ENCODE measurements at regions not wholly inside any gene's neighbourhood (a gene's known extent, or its start where the extent isn't known, plus 50 kb on each side); places are given as distances from the start of the nearest gene placed in this dataset.
"Not testable (repeated sequence)": the region's sequence is repeated elsewhere in the genome, so short reads cannot be mapped to it uniquely, and the experiment has no call there.

- Histone ChIP-seq H3K4me3 (no peak overlapping the region), H3K9me3 (replicated peaks) (peaks cover 23% of the 10 kb centered on the region), H3K27ac (no peak overlapping the region), H3K27me3 (replicated peaks) (no peaks in the 10 kb centered on the region), H3K4me1 (replicated peaks) (no peaks in the 10 kb centered on the region), H3K36me3 (no peaks in the 10 kb centered on the region)
- DNase-seq (ENCODE audit: low read depth in 1 of 2, low spot score in 2 of 2), result peak in 1 of 2 experiments; percentile 31
Observed at GRCh38 chr6:170087941-170088581, 202.8 kb downstream of the DLL1 start.

GRCh38 chr6:170087421-170087780 lies 203.5 kb downstream of the DLL1 start:
- not testable (repeated sequence) for H3K4me1 ChIP-seq (replicated peaks); H3K36me3 ChIP-seq; H3K4me3 ChIP-seq; H3K27ac ChIP-seq; H3K27me3 ChIP-seq (replicated peaks)
- DNase-seq (ENCODE audit: low read depth in 1 of 2, low spot score in 2 of 2), result peak in 1 of 2 experiments; percentile 30
- peaks cover 23% of the 10 kb centered on the region for H3K9me3 ChIP-seq (replicated peaks)

DNA sequence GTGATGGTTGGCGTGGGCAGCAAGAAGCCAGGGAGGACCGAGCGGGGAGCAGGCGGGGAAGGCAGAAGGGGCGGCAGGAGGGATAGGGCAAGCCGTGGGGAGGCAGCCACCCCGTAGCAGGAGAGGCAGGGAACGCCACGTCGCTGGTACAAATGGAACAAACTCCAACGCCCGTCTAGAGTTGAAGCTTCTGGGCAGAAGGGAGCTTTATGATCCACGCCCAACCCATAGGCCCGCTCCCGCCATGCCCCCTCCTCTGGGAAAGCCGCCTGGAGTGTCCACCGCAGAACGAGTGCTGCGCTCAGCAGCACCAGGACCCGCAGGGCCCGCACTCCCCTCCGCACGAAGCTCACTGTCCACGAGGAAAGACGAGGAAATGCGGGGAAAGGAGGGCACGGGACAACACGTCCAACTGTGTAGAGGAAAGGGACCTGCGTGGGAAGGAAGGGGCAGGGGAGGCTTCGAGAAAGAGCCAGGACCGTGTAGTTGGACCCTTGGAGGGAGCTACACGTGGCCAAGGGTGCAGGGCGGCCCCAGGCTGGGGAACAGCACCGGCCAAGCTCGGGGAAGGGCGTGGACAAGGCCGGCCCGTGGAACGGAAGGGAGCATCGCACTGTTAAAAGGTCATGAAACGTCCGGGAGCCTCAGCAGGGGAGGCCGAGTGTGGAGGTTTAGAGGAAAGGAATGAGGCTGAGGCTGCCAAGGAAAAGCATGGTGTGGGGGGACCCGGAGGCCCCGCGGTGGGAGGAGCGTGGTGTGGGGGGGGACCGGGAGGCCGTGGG lies 204.0 kb downstream of the DLL1 start:
- no peaks in the 10 kb centered on the region for H3K4me1 ChIP-seq (replicated peaks)
- peaks cover 23% of the 10 kb centered on the region for H3K9me3 ChIP-seq (replicated peaks)
- H3K27ac ChIP-seq, result no peak overlapping the region
- H3K36me3 ChIP-seq, result no peaks in the 10 kb centered on the region
- H3K4me3 ChIP-seq, result no peak overlapping the region
- H3K27me3 ChIP-seq (replicated peaks), result no peaks in the 10 kb centered on the region
- DNase-seq (ENCODE audit: low read depth in 1 of 2, low spot score in 2 of 2), result peak in 1 of 2 experiments; percentile 28

DNA sequence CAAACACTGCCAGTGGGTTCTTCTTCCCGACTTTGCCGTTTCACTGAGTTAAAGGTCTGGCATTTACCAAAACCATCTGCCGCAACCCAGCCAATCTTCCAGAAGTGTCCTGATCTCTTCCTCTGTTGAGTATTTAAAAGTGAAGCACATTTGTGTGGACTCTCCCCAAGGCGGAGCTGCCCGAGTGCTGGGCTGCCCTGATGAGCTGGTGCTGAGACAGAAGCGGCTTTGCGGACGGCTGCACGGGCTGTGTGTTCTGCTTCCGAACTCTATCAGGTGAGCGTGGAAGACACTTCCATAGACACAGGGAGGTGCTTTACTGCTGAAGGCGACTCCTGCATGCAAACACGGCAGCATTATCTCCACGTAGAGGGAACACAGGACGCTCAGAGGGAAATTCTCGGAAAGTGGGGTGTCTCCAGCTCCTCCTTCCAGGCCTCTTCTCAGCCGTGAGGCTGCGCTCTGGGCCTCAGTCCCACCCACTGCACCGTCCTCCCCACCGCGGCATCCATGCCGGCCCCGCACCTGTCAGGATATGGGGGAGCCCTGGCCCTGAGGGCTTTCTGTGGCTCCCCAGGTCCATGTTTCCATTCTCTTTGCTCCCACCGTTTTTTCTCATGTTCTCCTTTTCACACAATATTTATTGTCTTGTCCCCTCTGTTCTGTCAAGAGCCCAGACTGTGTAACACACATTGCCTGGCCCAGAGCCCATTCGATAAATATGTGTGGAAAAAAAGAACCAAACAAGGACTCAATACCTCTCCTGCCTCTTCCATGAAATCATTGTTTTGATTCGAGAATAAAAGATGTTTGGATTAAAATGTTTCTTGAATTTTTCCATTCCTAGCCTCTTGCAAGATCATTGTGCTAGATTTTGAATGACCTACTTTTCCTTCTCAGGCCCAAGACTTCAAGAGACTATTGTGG lies 205.1 kb downstream of the DLL1 start:
- H3K9me3 ChIP-seq (replicated peaks), result peaks cover 26% of the 10 kb centered on the region
- no peaks in the 10 kb centered on the region for H3K36me3 ChIP-seq
- no peak overlapping the region for H3K27ac ChIP-seq
- H3K27me3 ChIP-seq (replicated peaks), result no peaks in the 10 kb centered on the region
- H3K4me1 ChIP-seq (replicated peaks), result no peaks in the 10 kb centered on the region
- H3K4me3 ChIP-seq, result no peak overlapping the region
- peak in 1 of 2 experiments; percentile 27 for DNase-seq (ENCODE audit: low read depth in 1 of 2, low spot score in 2 of 2)

DNA sequence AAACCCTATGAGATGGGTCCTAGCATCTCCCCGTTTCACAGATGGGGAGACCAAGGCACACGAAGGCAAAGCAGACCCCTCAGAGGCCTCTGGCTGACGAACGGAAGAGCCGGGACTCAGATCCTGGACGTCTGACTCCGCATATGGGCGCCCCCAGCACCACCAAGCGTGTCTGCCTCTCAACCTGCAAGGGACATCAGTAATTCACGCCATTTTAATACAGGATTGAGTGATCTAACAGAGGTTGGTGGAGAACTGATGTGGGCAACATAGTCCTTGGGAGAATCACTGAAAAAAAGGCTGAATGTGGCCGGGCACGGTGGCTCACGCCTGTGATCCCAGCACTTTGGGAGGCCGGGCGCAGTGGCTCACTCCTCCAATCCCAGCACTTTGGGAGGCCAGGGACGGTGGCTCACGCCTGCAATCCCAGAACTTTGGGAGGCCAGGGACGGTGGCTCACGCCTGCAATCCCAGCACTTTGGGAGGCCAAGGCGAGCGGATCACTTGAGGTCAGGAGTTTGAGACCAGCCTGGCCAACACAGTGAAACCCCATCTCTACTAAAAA lies 206.6 kb downstream of the DLL1 start:
- Histone ChIP-seq H3K27ac (no peak overlapping the region), H3K27me3 (replicated peaks) (no peaks in the 10 kb centered on the region), H3K4me3 (no peak overlapping the region), H3K9me3 (replicated peaks) (peaks cover 25% of the 10 kb centered on the region), H3K4me1 (replicated peaks) (no peaks in the 10 kb centered on the region), H3K36me3 (no peaks in the 10 kb centered on the region)
- no peak for DNase-seq (ENCODE audit: low read depth in 1 of 2, low spot score in 2 of 2)

- H3K36me3 ChIP-seq, result no peaks in the 10 kb centered on the region
- no peak overlapping the region for H3K4me3 ChIP-seq
- H3K27ac ChIP-seq, result no peak overlapping the region
- H3K9me3 ChIP-seq (replicated peaks), result peaks cover 22% of the 10 kb centered on the region
- H3K4me1 ChIP-seq (replicated peaks), result no peaks in the 10 kb centered on the region
- peak in 1 of 2 experiments; percentile 30 for DNase-seq (ENCODE audit: low read depth in 1 of 2, low spot score in 2 of 2)
- H3K27me3 ChIP-seq (replicated peaks), result no peaks in the 10 kb centered on the region
Observed at GRCh38 chr6:170083236-170084051, 207.4 kb downstream of the DLL1 start.

DNA sequence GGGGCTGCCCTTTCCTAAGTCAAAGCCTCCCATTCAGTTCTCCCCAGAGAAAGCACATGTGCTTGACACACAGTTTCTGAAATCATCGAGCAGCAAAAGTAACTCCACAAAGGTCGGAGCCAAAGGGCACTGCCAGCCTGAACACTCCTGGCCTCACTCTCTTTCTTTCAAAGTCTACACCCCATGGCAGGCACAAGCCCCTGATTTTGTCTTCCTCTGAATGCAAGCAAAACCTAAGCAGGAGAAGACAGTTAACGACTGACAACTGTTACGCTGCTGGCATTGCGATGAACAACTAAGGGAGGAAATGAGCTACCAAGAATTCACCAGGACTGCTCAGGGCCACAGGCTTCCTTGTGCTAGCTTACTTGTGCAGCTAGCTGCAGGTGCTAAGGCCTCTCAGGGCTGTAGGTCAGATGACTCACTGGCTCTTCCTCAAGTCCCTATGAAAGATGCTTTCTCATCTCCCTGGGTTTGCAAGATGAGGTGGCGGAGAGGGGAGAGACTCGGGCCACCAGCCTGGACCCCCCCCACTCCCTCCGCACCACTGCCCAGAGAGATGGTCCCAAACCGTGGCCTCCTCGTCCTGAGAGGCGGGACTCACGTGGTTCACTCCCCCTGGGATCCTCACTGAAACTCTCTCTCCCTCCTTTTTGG lies 208.2 kb downstream of the DLL1 start:
- no peak overlapping the region for H3K4me3 ChIP-seq
- H3K27me3 ChIP-seq (replicated peaks), result no peaks in the 10 kb centered on the region
- no peak overlapping the region for H3K27ac ChIP-seq
- H3K9me3 ChIP-seq (replicated peaks), result peaks cover 24% of the 10 kb centered on the region
- H3K36me3 ChIP-seq, result no peaks in the 10 kb centered on the region
- H3K4me1 ChIP-seq (replicated peaks), result no peaks in the 10 kb centered on the region
- DNase-seq (ENCODE audit: low read depth in 1 of 2, low spot score in 2 of 2), result no peak

GRCh38 chr6:170082067-170082466 lies 208.8 kb downstream of the DLL1 start:
- Histone ChIP-seq H3K27ac (no peak overlapping the region), H3K4me3 (no peak overlapping the region), H3K27me3 (replicated peaks) (no peaks in the 10 kb centered on the region), H3K4me1 (replicated peaks) (no peaks in the 10 kb centered on the region), H3K36me3 (no peaks in the 10 kb centered on the region), H3K9me3 (replicated peaks) (peaks cover 24% of the 10 kb centered on the region)
- DNase-seq (ENCODE audit: low read depth in 1 of 2, low spot score in 2 of 2), result peak in 1 of 2 experiments; percentile 32

DNA sequence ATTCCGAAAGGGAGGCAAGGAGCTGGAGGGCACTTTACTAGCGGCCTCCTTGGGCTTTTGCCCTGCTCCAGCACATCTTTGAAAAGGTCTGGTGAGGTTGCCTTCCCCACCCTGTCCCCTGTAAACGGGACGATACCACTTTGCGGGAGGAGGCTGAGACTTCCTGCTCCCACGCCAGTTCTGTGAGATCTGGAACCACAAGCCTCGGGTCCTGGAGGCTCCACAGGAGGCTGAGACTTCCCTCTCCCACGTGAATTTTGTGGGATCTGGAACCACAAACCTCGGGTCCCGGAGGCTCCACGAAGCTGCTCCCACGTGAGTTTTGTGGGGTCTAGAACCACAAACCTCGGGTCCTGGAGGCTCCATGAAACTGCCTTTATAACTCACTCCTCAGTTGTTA lies 209.3 kb downstream of the DLL1 start:
- H3K4me1 ChIP-seq (replicated peaks), result no peaks in the 10 kb centered on the region
- H3K27ac ChIP-seq, result no peak overlapping the region

DNA sequence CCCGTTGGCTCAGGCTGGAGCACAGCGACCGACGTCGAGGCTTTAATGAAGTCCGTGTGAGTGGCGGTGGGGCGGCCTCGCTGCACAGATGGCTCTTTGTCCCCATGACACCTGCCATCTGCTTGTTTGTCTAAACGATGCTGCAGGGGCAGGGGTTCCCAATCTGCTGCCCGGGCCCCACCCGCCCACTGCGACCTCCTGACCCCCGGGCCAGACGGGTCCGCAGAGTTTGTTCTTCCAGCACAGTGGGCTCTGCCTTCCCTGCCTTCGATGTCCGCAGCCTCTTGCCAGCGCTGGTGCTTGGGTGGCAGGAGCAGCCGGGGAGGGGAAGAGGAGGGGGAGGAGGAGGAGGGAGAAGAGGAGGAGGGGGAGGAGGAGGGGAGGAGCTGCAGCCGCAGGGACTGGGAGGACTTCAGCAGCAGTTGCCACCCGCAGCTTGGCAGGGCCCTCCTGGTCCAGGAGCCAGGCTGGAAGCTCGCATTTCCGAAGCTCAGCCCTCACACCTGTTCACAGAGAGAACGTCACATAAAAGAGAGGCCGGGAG lies 210.0 kb downstream of the DLL1 start:
- Histone ChIP-seq H3K27ac (no peak overlapping the region), H3K4me3 (no peak overlapping the region), H3K27me3 (replicated peaks) (no peaks in the 10 kb centered on the region), H3K36me3 (no peaks in the 10 kb centered on the region), H3K4me1 (replicated peaks) (no peaks in the 10 kb centered on the region), H3K9me3 (replicated peaks) (peaks cover 21% of the 10 kb centered on the region)
- peak in 1 of 2 experiments; percentile 26 for DNase-seq (ENCODE audit: low read depth in 1 of 2, low spot score in 2 of 2)

More for the DNA sequence above, 209.3 kb downstream of the DLL1 start:
- Histone ChIP-seq H3K9me3 (replicated peaks) (peaks cover 22% of the 10 kb centered on the region), H3K27me3 (replicated peaks) (no peaks in the 10 kb centered on the region), H3K36me3 (no peaks in the 10 kb centered on the region), H3K4me3 (no peak overlapping the region)
- DNase-seq (ENCODE audit: low read depth in 1 of 2, low spot score in 2 of 2), result no peak

DNA sequence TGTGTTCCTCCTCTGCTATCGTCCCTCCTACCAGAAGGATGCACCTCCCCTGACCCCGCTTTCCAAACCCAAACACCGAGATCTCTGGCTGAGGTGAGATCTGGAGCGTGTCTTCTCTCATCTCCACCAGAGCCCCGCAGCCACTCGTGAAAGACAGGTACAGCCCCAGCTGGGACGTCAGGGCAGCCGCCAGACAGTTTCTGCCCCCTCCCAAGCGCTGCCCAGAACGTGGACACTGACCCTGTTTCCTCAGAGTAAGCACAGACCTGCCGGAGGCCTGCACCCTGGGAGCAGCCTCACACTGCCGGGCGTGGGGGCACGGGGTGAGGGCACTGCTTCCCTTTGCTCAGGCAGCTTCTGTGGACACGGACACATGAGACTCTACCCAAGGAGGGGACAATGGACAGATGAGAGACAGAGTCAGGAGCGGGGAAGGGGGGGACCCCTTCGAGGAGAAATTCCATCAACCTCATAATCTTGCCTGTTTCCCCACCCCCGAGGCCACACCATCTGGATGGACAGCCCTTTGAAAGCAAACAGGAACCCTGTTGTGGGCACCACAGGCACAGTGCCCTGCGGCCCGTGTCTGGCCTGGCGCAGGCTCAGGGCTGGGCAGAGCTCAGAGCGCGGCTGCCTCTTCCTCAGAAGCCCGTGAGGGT lies 210.6 kb downstream of the DLL1 start:
- no peaks in the 10 kb centered on the region for H3K36me3 ChIP-seq
- H3K27me3 ChIP-seq (replicated peaks), result no peaks in the 10 kb centered on the region
- H3K9me3 ChIP-seq (replicated peaks), result peaks cover 17% of the 10 kb centered on the region
- no peaks in the 10 kb centered on the region for H3K4me1 ChIP-seq (replicated peaks)
- peak in 1 of 2 experiments; percentile 31 for DNase-seq (ENCODE audit: low read depth in 1 of 2, low spot score in 2 of 2)
- H3K27ac ChIP-seq, result no peak overlapping the region
- H3K4me3 ChIP-seq, result no peak overlapping the region
